OCI-LY3 (cell line): ENCODE measurements at regions not wholly inside any gene's neighbourhood (a gene's known extent, or its start where the extent isn't known, plus 50 kb on each side); places are given as distances from the start of the nearest gene placed in this dataset.

Source experiments
- H2AFZ ChIP-seq: fragments of 200-600, 300-600 bp; shearing (Covaris generic); 2 replicates; pipeline ENCODE4 v1.6.0; 2014; ENCODE audit warnings: antibody characterized with exemption, low read depth, low read length
- H3K27ac ChIP-seq: fragments of 200-600, 300-600 bp; sonication (generic); 2 replicates; pipeline ENCODE4 v1.5.1; 2014; ENCODE audit warnings: mild to moderate bottlenecking, low read length, moderate library complexity, mixed read lengths
- H3K27me3 ChIP-seq: fragments of 200-600, 300-600 bp; sonication (generic); 2 replicates; pipeline ENCODE4 v1.6.1; 2014; ENCODE audit warnings: low read depth, low read length, mixed read lengths
- H3K36me3 ChIP-seq: fragments of 200-600, 300-600 bp; sonication (generic); replicated peaks from 2 replicates; pipeline ENCODE3; 2014; ENCODE audit warnings: low read depth, low read length, mixed read lengths
- H3K4me1 ChIP-seq: fragments of 300-600, 200-600 bp; sonication (generic); 2 replicates; pipeline ENCODE4 v1.6.1; 2014; ENCODE audit warnings: low read length, mixed read lengths
- H3K4me2 ChIP-seq: fragments of 200-600, 300-600 bp; sonication (generic); 2 replicates; pipeline ENCODE4 v1.6.1; 2014; ENCODE audit warnings: low read length, mixed read lengths
- H3K4me3 ChIP-seq: fragments of 300-600, 200-600 bp; sonication (generic); 2 replicates; pipeline ENCODE4 v1.5.1; 2014; ENCODE audit warnings: antibody characterized with exemption, mild to moderate bottlenecking, low read length, moderate library complexity
- H3K79me2 ChIP-seq: fragments of 300-600, 200-600 bp; shearing (Covaris generic); 2 replicates; pipeline ENCODE4 v1.6.1; 2014; ENCODE audit warnings: mild to moderate bottlenecking, low read length, mixed read lengths
- H3K9ac ChIP-seq: fragments of 300-600, 200-600 bp; shearing (Covaris generic); 2 replicates; pipeline ENCODE4 v1.6.0; 2014; ENCODE audit warnings: mild to moderate bottlenecking, low read length, moderate library complexity
- H3K9me3 ChIP-seq: fragments of 200-600, 300-600 bp; shearing (Covaris generic); 2 replicates; pipeline ENCODE4 v1.6.1; 2014; ENCODE audit warnings: low read length, mixed read lengths; ENCODE audit not compliant: insufficient read depth
- H4K20me1 ChIP-seq: fragments of 200-600, 300-600 bp; sonication (generic); 2 replicates; pipeline ENCODE4 v1.6.1; 2016; ENCODE audit warnings: low read length, mixed read lengths; ENCODE audit not compliant: insufficient read depth
- CTCF ChIP-seq: fragments of 200-600, 300-600 bp; sonication (generic); IDR thresholded peaks from 2 replicates; pipeline ENCODE4 v1.5.1; 2014; ENCODE audit warnings: antibody characterized with exemption, low read length, low read depth
- EZH2phosphoT487 ChIP-seq: fragments of 200-600 bp; shearing (Covaris generic); IDR thresholded peaks from 2 replicates; pipeline ENCODE4 v1.6.1; 2018; ENCODE audit warnings: antibody characterized with exemption, mixed run types, low read depth

DNA sequence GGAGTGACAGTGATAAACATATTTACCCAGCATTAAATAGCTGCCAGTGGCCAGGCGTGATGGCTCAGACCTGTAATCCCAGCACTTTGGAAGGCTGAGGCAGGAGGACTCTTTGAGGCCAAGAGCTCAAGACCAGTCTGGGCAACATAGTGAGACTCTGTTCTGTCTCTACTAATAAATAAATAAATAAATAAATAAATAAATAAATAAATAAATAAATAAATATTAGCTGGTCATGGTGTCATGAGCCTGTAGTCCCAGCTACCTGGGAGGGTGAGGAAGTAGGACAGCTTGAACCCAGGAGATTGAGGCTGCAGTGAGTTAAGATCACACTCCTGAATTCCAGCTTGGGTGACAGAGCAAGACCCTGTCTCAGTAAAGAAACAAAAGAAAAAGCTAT, 384.0 kb upstream of the ADARB2 start:
- no peaks in the 10 kb centered on the region for H4K20me1 ChIP-seq
- no peaks in the 10 kb centered on the region for H3K79me2 ChIP-seq
- no peak for TF ChIP-seq CTCF
- TF ChIP-seq EZH2phosphoT487, result no peak
- no peak overlapping the region for H3K27ac ChIP-seq
- no peaks in the 10 kb centered on the region for H3K36me3 ChIP-seq
- no peak overlapping the region for H3K4me2 ChIP-seq
- no peak overlapping the region for H2AFZ ChIP-seq
- H3K9me3 ChIP-seq, result no peaks in the 10 kb centered on the region
- no peaks in the 10 kb centered on the region for H3K27me3 ChIP-seq
- no peaks in the 10 kb centered on the region for H3K4me1 ChIP-seq
- H3K9ac ChIP-seq, result no peak overlapping the region
- no peak overlapping the region for H3K4me3 ChIP-seq

DNA sequence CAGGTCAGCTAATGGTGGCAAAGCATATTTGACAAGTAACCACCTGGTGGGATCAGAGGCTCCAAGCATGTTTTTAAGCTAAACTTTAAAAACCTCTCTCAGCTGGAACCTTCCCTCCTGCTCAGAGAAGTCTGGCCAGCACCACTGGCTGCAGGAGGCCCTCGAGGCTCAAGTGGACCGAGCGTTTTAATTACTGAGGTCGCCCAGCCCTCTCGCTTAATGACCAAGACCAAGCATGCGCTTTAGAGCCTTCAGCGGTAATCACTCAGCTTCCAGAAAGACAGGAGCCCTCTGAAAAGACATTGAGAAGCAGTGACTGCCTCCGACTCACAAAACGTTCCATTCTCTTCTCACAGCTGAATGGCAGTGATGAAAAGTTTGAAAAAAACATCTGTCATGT, 383.4 kb upstream of the ADARB2 start:
- Histone ChIP-seq H3K9me3 (no peaks in the 10 kb centered on the region), H3K79me2 (no peaks in the 10 kb centered on the region), H3K4me1 (no peaks in the 10 kb centered on the region), H4K20me1 (no peaks in the 10 kb centered on the region), H3K4me2 (no peak overlapping the region), H3K27me3 (no peaks in the 10 kb centered on the region), H2AFZ (no peak overlapping the region), H3K9ac (no peak overlapping the region), H3K27ac (no peak overlapping the region), H3K4me3 (no peak overlapping the region), H3K36me3 (no peaks in the 10 kb centered on the region)
- TF ChIP-seq CTCF (no peak), EZH2phosphoT487 (no peak)

GRCh38 chr10:2119316-2119715, 382.0 kb upstream of the ADARB2 start:
- H3K9ac ChIP-seq, result no peak overlapping the region
- H3K9me3 ChIP-seq, result no peaks in the 10 kb centered on the region
- no peaks in the 10 kb centered on the region for H3K36me3 ChIP-seq
- H3K27me3 ChIP-seq, result no peaks in the 10 kb centered on the region
- H3K27ac ChIP-seq, result no peak overlapping the region
- TF ChIP-seq CTCF (no peak), EZH2phosphoT487 (no peak)
- H4K20me1 ChIP-seq, result no peaks in the 10 kb centered on the region
- no peak overlapping the region for H3K4me2 ChIP-seq
- H3K4me3 ChIP-seq, result no peak overlapping the region
- no peaks in the 10 kb centered on the region for H3K79me2 ChIP-seq
- no peak overlapping the region for H2AFZ ChIP-seq
- H3K4me1 ChIP-seq, result no peaks in the 10 kb centered on the region

- TF ChIP-seq EZH2phosphoT487 (no peak), CTCF (no peak)
- H3K9me3 ChIP-seq, result no peaks in the 10 kb centered on the region
- H3K79me2 ChIP-seq, result no peaks in the 10 kb centered on the region
These were observed 380.9 kb upstream of the ADARB2 start for GRCh38 chr10:2118201-2118600.

More at GRCh38 chr10:2118201-2118600, 380.9 kb upstream of the ADARB2 start:
- H3K9ac ChIP-seq, result no peak overlapping the region
- no peaks in the 10 kb centered on the region for H4K20me1 ChIP-seq
- H2AFZ ChIP-seq, result no peak overlapping the region
- H3K4me3 ChIP-seq, result no peak overlapping the region
- H3K4me1 ChIP-seq, result no peaks in the 10 kb centered on the region
- no peaks in the 10 kb centered on the region for H3K27me3 ChIP-seq
- no peaks in the 10 kb centered on the region for H3K36me3 ChIP-seq
- H3K4me2 ChIP-seq, result no peak overlapping the region
- H3K27ac ChIP-seq, result no peak overlapping the region
